GM23248 (cell line): ENCODE measurements at regions not wholly inside any gene's neighbourhood (a gene's known extent, or its start where the extent isn't known, plus 50 kb on each side); places are given as distances from the start of the nearest gene placed in this dataset.

Experiments used
- EZH2 ChIP-seq: fragments of 200-600 bp; sonication (generic); IDR thresholded peaks from 2 replicates; pipeline ENCODE4 v1.6.1; 2018; ENCODE audit warnings: antibody characterized with exemption, mild to moderate bottlenecking; ENCODE audit not compliant: insufficient read depth, poor library complexity, severe bottlenecking
- EZH2phosphoT487 ChIP-seq: fragments of 200-600 bp; sonication (generic); IDR thresholded peaks from 2 replicates; pipeline ENCODE4 v1.6.1; 2018; ENCODE audit warnings: antibody characterized with exemption, moderate library complexity, mild to moderate bottlenecking, low read depth; ENCODE audit not compliant: insufficient read depth

GRCh38 chr5:141742866-141743851 is 61.1 kb upstream of the ARAP3 start:
- no peak for TF ChIP-seq EZH2
- TF ChIP-seq EZH2phosphoT487, result no peak
